ENCODE measurements at regions not wholly inside any gene's neighbourhood (a gene's known extent, or its start where the extent isn't known, plus 50 kb on each side); places are given as distances from the start of the nearest gene placed in this dataset.

DNA sequence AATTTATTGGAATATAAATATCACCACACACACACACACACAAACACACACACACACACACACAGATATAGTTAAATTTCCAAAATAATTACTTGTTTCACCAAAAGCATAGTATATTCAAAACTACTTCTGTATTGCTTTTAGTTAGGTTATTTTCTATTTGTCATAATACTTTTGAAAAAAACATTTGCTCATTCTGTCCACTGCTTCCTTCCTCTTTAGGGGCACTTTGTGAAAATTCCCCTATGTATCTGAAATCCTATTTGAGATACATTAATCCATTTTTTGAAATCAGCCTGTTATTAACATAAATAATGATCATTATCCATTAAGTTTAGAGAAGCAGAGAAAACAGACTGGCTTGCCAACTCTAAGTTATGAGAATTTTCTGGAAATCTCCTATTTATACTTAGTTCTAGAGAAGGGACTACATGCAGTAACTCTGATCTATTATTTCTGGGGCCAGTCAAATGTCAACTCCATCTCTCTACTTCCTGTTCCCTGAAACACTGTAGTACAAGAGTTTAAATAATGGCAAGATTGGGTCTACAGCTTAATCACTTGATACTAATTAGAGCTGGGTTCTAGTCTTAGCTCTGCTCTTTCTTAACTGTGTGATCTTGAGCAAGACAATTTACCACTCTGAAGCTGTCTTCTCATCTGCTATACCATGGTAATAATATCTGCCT lies 54.4 kb upstream of the GPR174 start:
- no peak overlapping the region for H3K4me3 ChIP-seq (ENCODE audit: low read depth, low read length)
- H3K27me3 ChIP-seq (ENCODE audit: control insufficient read depth, insufficient read depth, low read length): no peaks in the 10 kb centered on the region
- H3K36me3 ChIP-seq (ENCODE audit: control insufficient read depth, insufficient read depth, low read length): no peaks in the 10 kb centered on the region
- TF ChIP-seq, protein P1, sequence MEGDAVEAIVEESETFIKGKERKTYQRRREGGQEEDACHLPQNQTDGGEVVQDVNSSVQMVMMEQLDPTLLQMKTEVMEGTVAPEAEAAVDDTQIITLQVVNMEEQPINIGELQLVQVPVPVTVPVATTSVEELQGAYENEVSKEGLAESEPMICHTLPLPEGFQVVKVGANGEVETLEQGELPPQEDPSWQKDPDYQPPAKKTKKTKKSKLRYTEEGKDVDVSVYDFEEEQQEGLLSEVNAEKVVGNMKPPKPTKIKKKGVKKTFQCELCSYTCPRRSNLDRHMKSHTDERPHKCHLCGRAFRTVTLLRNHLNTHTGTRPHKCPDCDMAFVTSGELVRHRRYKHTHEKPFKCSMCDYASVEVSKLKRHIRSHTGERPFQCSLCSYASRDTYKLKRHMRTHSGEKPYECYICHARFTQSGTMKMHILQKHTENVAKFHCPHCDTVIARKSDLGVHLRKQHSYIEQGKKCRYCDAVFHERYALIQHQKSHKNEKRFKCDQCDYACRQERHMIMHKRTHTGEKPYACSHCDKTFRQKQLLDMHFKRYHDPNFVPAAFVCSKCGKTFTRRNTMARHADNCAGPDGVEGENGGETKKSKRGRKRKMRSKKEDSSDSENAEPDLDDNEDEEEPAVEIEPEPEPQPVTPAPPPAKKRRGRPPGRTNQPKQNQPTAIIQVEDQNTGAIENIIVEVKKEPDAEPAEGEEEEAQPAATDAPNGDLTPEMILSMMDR (IDR thresholded peaks at IDR 0.05; ENCODE audit: insufficient read depth, low read depth, low read length): no peak
- POLR2A ChIA-PET: no interaction called here
- DNase-seq (ENCODE audit: low read depth): no peak
- CTCF ChIA-PET: no interaction called here

DNA sequence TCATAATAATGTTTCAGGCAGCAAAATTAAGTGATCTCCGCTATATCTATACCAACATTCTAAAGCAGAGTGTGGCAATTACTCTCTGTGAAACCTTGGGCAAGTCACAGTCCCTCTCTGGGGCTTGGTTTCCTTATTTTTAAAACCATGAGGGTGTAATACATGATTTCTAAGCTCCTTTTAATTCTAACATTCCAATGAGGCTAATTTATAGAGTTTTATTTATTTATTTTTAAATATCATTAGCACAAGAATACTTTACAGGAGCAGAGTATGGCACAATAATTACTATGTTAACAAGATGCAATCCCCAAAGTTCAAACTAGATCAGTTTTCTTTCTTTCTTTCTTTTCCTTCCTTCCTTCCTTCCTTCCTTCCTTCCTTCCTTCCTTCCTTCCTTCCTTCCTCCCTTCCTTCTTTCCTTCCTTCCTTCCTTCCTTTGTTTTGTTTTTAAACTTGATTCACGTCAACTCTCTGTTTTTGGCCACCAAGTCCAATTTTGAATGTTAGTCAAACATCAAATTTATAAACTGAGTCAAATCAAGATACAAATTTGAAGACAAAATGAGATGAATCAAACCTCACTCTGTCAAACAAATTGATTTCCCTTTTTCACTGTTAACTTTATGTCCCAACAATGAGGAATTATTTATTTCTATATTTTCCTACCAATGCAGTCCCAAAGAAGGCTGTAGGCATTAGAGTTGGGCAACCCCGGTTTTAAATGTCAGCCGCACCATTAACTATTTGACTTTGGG lies 50.2 kb upstream of the GPR174 start:
- TF ChIP-seq, protein P1 (IDR thresholded peaks at IDR 0.05; ENCODE audit: insufficient read depth, low read depth, low read length): no peak
- H3K36me3 ChIP-seq (ENCODE audit: control insufficient read depth, insufficient read depth, low read length): no peaks in the 10 kb centered on the region
- H3K27me3 ChIP-seq (ENCODE audit: control insufficient read depth, insufficient read depth, low read length): no peaks in the 10 kb centered on the region
- H3K4me3 ChIP-seq (ENCODE audit: low read depth, low read length): no peak overlapping the region
- POLR2A ChIA-PET: no interaction called here
- CTCF ChIA-PET: no interaction called here
- no peak for DNase-seq (ENCODE audit: low read depth)

Data from BJ (cell line).